Hindlimb muscle (tissue), 1 donor: ENCODE measurements at regions not wholly inside any gene's neighbourhood (a gene's known extent, or its start where the extent isn't known, plus 50 kb on each side); places are given as distances from the start of the nearest gene placed in this dataset.

Experiments used
- DNase-seq: peaks from one replicate; pipeline ENCODE4 v3.0.0-alpha.2; 2013

GRCh38 chr2:195606179-195606578 is 50.8 kb upstream of the SLC39A10 start:
- no peak for DNase-seq

GRCh38 chr2:195604706-195605105 is 52.3 kb upstream of the SLC39A10 start:
- DNase-seq, result no peak

- DNase-seq, result no peak
These were observed 53.0 kb upstream of the SLC39A10 start for GRCh38 chr2:195603998-195604397.

GRCh38 chr2:195603408-195603807 is 53.6 kb upstream of the SLC39A10 start:
- DNase-seq, result no peak

- no peak for DNase-seq
These were observed 54.3 kb upstream of the SLC39A10 start for GRCh38 chr2:195602687-195603086.

- no peak for DNase-seq
These were observed 55.7 kb upstream of the SLC39A10 start for GRCh38 chr2:195601361-195601760.

GRCh38 chr2:195600778-195601177 is 56.2 kb upstream of the SLC39A10 start:
- no peak for DNase-seq

- DNase-seq, result no peak
These were observed 60.2 kb upstream of the SLC39A10 start for GRCh38 chr2:195596840-195597239.

- no peak for DNase-seq
These were observed 61.2 kb upstream of the SLC39A10 start for GRCh38 chr2:195595825-195596224.

- DNase-seq, result no peak
These were observed 61.9 kb upstream of the SLC39A10 start for GRCh38 chr2:195594919-195595694.

GRCh38 chr2:195594248-195594647 is 62.8 kb upstream of the SLC39A10 start:
- DNase-seq, result no peak

GRCh38 chr2:195592105-195592504 is 64.9 kb upstream of the SLC39A10 start:
- DNase-seq, result no peak

- DNase-seq, result no peak
These were observed 66.2 kb upstream of the SLC39A10 start for GRCh38 chr2:195590861-195591205.

- no peak for DNase-seq
These were observed 66.7 kb upstream of the SLC39A10 start for GRCh38 chr2:195590199-195590860.

GRCh38 chr2:195587966-195588365 is 69.1 kb upstream of the SLC39A10 start:
- no peak for DNase-seq

GRCh38 chr2:195586062-195586714 is 70.8 kb upstream of the SLC39A10 start:
- no peak for DNase-seq

GRCh38 chr2:195582188-195582587 is 74.8 kb upstream of the SLC39A10 start:
- no peak for DNase-seq

GRCh38 chr2:195579776-195580555 is 77.1 kb upstream of the SLC39A10 start:
- DNase-seq, result no peak

- DNase-seq, result peak; percentile 26
These were observed 81.1 kb upstream of the SLC39A10 start for GRCh38 chr2:195575879-195576401.

- DNase-seq, result no peak
These were observed 82.0 kb upstream of the SLC39A10 start for GRCh38 chr2:195575016-195575415.

GRCh38 chr2:195574312-195574711 is 82.7 kb upstream of the SLC39A10 start:
- no peak for DNase-seq

GRCh38 chr2:195572895-195573683 is 83.9 kb upstream of the SLC39A10 start:
- DNase-seq, result no peak
